Stimulated activated CD8-positive, alpha-beta memory T cell treated with anti-CD3 and anti-CD28 coated beads, Interleukin-2, amount 100 ng/mL, for 48 hours (primary cell): ENCODE measurements at regions not wholly inside any gene's neighbourhood (a gene's known extent, or its start where the extent isn't known, plus 50 kb on each side); places are given as distances from the start of the nearest gene placed in this dataset.
"Not testable (repeated sequence)": the region's sequence is repeated elsewhere in the genome, so short reads cannot be mapped to it uniquely, and the experiment has no call there.

Experiments used
- DNase-seq, 2 donors: peaks; one replicate each; pipeline ENCODE4 v3.0.0-alpha.2; 2020; ENCODE audit warnings: low read depth in 2 of 2

DNA sequence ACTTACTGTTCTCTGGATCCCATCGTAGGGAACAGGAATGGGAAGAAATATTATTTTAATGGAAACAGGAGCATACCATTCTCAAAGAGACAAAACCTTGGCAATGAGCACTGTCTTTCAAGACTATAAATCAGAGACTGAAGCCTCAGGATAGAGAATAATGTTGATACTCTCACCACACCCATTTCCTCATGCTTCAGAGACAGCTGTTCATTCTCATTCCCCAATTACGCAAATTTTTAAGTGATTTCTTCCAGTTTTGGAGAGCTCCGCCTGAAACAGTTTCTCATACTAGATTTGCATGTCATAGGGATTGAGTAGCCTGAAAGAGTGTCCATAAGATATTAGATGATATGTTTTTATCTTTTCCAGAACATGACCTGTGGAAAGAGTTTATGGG is 290.5 kb upstream of the RASA1 start:
- DNase-seq: no peak

GRCh38 chr5:86977808-86978207 is 289.9 kb upstream of the RASA1 start:
- DNase-seq: no peak

DNA sequence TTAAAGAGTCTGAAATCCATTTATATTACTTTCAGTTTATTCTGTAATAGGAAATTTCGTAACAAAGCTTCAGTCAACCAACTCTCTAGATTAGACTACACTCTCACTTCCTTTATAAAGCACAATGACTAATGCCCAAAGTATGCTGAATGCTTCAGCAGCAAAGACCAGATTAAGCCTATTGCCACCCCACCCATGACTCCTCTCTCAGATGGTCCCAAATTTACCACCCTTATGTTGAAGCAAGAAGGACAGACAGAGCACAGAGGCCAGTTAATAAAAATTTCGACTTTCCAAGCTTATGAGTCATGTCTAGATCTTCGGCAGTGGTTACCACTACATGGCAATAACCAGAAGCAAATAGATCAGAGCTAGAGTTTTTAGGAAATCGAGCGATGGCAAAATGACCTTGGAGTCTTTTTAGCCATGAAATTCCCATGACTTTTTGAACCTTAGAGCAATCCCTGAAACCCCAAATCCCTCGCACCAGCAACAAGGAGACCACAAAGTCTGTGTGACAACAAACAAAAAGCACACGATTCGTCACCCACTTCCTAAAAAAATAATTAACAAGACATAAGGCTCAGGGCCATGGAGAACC is 287.8 kb upstream of the RASA1 start:
- no peak for DNase-seq

GRCh38 chr5:86981898-86982297 is 285.8 kb upstream of the RASA1 start:
- no peak for DNase-seq

DNA sequence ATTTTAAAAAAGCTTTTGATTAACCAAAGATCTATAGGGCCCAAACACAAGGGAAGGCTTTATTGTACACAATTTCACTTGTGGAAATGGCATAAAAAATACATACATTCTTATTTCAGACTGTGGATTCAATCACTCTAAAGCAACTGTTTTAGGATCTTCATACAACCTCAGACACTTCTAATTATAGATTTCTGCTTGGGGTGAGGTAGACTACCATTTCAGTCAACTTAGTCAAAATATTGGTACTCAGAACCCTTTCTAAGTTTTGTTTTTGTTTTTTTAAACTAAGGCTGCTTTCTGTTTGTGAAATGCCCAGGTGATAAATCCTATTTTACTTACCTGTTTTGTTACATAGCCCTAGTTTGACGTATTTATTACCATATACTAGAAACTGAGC is 284.5 kb upstream of the RASA1 start:
- no peak for DNase-seq

DNA sequence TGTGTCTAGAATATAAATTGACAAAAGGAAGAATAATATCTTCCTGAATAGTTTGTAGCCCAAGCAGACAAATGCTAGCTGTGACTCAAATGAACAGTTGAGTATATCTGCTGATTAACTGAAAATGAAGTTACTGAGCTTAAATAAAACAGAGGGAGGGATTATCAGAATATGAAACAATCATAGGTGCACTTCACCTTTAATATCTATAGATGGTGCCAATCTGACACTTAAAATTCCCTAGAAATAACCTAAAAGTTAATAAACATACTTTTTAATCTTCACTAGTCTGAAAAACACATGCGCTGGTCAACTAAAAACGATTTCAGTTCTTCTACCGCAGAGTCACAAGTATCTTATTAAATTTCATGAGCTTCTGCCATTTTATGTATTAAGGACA is 280.8 kb upstream of the RASA1 start:
- DNase-seq: no peak

- DNase-seq: no peak
These were observed 270.2 kb upstream of the RASA1 start for GRCh38 chr5:86997516-86997915.

DNA sequence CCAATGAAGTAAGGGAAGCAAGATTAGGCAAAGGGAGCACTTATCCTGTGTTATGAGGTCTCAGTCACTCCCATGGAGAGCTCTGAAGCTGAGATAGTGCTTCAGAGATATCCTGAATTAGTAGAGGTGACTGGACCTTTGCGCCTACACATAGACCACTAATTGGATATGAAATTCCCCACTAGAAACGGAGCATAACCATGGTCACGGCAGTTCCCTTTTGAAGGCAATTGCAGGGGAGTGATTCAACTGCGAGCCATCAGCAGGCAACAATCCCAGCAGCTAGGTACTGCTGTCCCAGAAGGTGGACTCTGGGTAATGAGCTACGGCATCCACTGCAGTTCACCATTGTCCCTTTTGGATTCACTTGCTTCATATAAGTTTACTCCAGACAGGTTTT is 267.7 kb upstream of the RASA1 start:
- no peak for DNase-seq

GRCh38 chr5:87002485-87002884 is 265.2 kb upstream of the RASA1 start:
- no peak for DNase-seq

DNA sequence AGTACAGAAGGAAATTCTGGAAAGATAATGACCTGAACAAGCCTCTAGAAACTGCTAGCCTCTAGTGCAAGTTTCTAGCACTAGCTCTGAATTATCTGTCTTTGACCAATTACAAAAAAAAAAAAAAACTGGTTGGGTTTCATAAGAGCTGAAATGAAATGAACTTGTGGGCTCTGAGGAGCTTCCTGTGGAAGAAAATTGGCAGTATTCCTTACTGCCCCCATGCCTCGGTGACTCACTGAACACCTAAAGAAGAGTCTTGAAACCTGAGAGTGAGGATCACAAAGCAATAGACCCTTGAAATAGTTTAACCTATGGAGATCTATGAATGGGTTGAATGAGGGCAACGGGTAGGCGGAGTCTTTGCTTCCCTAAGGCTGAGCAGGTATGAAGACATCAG is 263.6 kb upstream of the RASA1 start:
- DNase-seq: no peak

DNA sequence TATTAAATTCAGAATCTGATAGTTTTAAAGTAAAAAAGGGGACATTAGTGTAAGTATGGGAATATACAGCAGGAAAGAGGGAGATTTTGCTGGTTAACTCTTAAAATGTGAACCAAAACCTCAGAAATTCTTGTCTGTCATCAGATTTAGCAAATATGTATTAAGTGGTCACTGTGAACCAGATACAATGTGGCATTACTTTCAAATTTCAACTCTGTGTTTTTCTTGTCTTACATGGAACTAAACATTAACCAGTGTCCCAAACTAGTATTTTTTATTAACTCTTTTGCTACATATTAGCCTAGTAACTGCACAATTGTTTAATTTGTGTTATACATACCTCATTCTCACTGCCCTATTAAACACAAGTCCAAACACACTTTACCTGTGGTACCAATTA is 259.9 kb upstream of the RASA1 start:
- DNase-seq: no peak

- DNase-seq: no peak
These were observed 258.7 kb upstream of the RASA1 start for GRCh38 chr5:87008751-87009560.

DNA sequence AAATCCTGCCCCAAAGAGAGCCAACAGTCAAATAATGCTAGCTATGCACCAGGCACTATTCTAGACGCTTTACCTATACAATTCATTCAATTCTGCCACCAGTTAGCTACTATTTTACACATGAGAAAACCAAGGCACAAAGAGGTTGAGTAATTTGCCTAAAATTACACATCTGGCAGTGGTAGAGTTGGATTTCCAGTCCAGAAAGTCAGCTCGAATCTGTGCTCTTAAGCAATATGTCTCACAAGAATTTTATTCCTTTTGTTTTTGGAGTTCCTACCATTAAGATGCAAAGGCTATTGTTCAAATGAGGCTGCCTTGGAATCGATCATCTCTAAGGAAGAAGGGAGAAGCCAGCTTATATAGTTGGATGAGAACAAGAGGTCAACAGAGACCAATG is 256.9 kb upstream of the RASA1 start:
- DNase-seq: no peak

DNA sequence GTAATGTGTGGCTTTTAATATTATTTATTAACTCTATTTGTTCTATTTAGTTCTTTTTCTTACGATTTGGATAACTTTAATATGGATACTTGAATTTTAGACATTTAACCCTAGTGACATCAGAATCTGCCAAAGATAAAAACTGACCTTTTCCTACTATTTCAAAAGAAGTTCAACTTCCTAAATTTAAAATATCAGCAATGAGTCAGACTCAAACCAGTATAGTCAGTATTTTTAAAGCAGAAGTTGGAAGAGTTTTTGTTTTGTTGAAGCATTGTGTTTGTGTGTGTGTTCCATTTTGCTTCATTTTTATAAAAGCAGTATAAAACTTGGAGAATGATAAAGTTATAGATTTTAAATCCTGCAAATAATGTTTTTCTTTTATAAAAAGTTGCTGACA is 251.8 kb upstream of the RASA1 start:
- DNase-seq: no peak

DNA sequence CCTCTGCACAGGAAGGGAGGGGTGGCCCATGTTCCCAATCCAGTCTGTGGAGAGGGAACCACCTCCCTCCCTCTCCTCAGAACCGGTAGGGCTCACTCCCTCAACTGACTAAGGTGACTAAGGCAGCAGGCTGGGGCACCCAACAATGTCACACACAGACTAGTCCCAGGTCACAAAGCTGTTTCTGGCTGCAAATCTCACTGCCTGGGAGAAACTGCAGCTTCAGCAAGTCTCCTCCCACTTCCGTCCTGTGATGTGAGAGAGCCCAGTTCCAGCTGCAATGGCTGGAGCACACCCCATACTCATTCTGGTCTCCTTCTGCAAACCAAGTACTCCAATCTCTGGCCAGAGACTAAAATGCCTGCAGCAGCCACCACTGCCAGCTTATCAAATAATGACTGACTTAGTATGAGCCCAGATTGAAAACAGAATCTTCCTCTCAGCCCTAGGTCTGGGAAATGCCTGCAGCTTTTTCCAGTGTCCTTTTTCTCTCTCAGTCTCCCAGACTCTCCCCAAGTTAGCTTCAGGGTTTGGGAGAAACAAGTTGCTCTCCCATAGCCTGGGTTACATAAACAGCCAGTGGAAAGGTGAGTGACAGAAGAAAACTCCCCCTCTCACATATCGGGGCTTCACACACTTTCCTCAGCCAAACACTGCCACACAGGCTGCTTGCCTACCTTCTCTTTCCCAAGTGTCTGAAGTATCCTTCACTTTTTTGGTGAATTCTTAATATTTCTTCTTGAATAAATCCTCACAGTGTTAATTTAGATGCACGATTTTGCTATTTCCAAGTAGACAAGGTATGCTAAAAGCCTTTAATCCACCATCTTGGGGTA is 247.4 kb upstream of the RASA1 start:
- DNase-seq: no peak

GRCh38 chr5:87022415-87022814 is 245.3 kb upstream of the RASA1 start:
- no peak for DNase-seq

DNA sequence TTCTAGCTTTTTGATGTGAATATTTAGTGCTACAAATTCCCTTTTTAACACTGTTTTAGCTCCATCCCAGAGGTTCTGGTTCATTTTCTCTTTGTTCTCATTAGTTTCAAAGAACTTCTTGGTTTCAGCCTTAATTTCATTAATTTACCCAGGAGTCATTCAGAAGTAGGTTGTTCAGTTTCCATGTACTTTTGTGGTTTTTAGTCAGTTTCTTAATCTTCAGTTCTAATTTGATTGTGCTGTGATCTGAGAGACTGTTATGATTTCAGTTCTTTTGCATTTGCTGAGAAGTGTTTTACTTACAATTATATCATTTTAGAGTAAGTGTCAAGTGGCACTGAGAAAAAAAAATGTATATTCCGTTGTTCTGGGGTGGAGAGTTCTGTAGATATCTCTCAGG is 240.1 kb upstream of the RASA1 start:
- no peak for DNase-seq

DNA sequence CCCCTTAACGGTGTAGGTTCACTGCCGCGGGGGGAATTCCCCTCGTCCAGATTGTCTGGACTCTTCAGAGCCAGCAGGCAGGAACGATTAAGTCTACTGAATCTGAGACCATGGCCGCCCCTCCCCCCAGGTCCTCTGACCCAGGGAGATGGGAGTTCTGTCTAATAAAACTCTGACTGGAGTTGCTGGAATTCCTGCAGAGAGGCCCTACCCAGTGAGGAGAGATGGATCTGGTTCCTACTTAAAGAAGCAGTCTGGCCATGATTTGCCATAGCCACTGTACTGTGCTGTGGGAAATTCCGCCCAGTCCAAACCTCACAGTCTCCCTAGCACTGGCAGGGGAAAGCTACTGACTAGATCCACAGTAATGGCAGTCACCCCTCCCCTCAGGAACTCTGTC is 237.7 kb upstream of the RASA1 start:
- DNase-seq: no peak

DNA sequence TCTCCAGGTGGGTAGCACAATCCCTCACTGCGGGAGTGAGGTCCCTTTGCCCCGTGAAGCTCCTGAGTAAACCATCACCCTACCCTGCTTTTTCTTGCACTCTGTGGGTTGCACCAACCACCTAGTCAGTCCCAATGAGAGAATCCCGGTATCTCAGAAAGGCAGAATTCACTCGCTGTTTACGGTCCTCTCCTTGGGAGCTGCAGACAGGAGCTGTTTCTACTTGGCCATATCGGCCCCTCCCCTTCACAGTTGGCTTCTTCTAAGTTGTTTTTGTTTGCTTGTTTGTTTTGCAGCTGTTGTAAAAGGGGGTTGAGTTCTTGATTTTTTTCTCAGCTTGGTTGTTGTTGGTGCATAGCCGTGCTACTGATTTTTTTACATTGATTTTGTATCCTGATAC is 237.0 kb upstream of the RASA1 start:
- DNase-seq: no peak

DNA sequence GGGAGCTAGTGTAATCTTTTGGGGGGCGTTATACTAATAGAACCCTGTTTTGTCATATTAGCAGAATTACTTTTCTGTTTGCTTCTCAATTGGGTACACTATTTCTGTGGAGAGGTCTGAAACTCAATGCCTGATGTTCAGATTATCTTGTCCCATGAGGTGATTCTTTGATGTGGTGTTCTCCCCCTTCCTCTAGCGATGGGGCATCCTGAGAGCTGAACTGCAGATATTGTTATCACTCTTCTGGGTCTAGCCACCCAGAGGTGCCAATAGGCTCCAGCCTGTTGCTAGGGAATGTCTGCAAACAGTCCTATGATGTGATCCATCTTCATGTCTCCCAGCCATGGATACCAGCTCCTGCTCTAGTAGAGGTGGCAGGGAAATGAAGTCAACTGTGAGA is 233.1 kb upstream of the RASA1 start:
- no peak for DNase-seq

GRCh38 chr5:87042554-87042953 is 225.1 kb upstream of the RASA1 start:
- no peak for DNase-seq

DNA sequence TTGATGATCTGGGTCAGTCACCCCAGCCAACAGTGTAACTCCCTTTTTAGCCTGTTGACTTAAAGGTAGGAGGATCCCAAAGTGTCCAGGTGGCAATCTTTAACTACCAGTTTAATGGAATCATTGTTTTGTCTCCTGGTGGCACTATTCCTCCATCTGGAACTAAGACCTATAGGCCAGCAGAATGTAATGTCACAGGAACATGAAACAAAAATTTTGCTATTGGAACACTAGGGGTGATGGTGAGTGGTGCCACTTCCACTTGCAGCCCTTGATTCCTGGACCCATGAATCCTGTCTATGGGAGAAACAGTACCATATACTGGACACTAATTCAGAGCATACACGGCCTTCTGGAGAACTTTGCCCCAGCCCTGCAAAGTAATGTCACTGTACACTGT is 219.5 kb upstream of the RASA1 start:
- no peak for DNase-seq

DNA sequence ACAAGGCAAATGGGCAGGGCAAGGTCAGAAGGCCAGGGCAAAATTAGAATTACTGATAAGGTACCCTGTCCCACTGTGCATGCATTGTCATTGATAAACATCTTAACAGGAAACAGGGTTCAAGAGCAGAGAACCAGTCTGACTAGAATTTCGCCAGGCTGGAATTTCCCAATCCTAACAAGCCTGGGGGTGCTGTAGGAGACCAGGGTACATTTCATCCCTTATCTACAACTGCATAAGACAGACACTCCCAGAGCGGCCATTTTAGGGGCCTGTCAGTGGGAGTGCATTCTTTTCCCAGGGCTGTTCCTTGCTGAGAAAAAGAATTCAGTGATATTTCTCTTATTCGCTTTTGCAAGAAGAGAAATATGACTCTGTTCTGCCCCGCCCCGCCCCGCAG is 218.7 kb upstream of the RASA1 start:
- DNase-seq: not testable (repeated sequence)
